GM18951 (cell line): ENCODE measurements at regions not wholly inside any gene's neighbourhood (a gene's known extent, or its start where the extent isn't known, plus 50 kb on each side); places are given as distances from the start of the nearest gene placed in this dataset.
"Not testable (repeated sequence)": the region's sequence is repeated elsewhere in the genome, so short reads cannot be mapped to it uniquely, and the experiment has no call there.

Experiments used
- POLR2A ChIP-seq: IDR thresholded peaks from 4 replicates; pipeline ENCODE4 v1.6.1; 2011; ENCODE audit warnings: mild to moderate bottlenecking; ENCODE audit not compliant: insufficient read length, insufficient read depth; ENCODE audit errors: extremely low read depth
- in situ Hi-C: fragments of 300-500 bp; cut with MboI; formaldehyde crosslinking; loops from one replicate; pipeline ENCODE4 v1.12.0; 2022; ENCODE audit warnings: low sequenced_read_pairs, mixed read lengths, inconsistent platforms; ENCODE audit not compliant: unreplicated experiment

GRCh38 chr18:22731398-22731797 lies 201.7 kb upstream of the RBBP8 start:
- in situ Hi-C loops, result no loop called here
- TF ChIP-seq POLR2A, result no peak

DNA sequence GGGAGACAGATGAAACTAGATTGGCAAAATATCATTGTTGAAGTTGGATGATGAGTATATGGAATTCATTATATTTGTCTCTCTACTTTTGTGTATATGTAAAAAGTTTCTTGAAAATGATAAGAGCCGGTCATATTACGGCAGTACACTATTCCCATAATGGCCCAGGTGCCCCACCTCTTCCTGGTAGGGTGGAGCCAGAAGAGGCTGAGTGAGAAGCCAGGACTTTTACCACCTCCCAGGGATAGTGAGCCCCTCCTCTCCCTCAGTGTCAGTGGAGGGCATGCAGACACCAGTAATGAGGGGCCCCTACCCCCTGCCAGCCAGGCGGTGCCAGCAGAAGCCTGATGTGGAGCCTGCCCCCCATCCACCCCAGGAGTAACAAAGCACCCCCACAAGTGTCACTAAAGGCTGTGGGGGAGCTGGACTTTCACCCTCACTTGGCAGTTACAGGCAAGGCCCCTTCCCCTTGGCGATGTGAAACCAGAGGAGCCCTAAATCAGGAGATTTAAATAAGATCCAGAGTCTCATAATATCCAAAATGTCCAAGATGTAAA lies 198.9 kb upstream of the RBBP8 start:
- TF ChIP-seq POLR2A, result no peak
- in situ Hi-C loops, result no loop called here

DNA sequence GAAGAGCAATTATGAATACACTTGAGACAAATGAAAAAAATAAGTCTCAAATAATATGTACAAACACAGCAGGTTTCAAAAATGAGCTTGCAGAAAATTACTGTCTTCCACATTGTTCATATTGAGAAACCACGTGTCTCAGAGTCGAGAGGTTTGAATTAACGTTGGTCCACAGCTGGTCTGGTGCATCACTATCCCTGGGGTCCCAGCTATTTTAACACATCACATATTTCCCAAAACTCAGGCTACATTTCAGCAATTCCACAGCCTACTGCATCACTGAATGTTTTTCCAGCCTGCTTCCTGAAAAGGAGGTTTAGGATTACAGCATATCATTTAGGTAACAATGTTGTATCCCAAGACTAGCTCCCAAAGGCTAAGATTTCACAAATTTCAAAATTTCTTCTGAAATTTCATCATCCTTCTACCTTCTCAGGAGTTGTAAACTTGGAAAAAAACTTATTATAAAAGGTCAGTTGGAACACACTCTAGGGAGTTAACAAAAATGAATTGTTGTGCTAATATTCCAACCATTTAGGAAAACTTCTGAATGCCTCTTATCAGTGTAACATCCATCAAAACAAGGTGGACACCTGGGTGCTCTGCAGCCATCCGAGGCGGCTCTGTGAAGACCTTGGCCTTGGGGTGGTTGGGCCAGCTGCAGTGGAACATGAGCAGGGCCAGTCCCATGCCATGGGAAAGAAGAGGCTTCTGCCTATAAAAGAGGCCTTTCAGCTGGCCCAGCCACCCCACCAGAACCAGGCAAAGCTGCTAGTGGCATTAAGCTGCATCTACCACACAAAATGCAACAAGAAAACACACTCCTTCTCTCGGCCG lies 198.1 kb upstream of the RBBP8 start:
- in situ Hi-C loops, result no loop called here

GRCh38 chr18:22737054-22737453 lies 196.1 kb upstream of the RBBP8 start:
- in situ Hi-C loops, result no loop called here

More for the DNA sequence above, 198.1 kb upstream of the RBBP8 start:
- TF ChIP-seq POLR2A, result no peak

DNA sequence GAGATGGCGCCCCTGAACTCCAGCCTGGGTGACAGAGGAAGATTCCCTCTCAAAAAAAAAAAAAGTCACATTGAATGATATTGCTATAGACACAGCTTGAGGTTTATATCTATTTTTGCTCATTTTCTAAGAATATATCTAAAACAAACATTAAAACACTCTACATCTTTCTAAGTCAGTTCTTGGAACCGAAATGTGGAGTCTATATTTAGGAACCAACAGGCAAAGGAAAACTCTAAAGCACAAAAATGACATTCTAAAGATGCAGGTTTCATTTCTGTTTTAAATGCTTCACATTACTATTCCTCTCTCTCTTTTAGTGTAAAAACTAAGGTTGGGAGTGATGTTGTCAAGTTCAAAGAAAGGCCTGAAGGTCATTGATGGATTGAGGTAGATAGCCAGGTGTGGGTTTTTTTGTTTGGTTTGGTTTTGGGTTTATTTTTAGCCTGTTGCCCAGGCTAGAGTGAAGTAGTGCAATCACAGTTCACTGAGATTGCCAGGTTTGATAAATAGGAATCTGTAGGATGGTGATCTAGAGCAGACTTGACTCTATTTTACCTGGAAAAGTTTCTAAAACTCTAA lies 194.0 kb upstream of the RBBP8 start:
- in situ Hi-C loops, result no loop called here
- no peak for TF ChIP-seq POLR2A

More at GRCh38 chr18:22737054-22737453, 196.1 kb upstream of the RBBP8 start:
- TF ChIP-seq POLR2A, result no peak

DNA sequence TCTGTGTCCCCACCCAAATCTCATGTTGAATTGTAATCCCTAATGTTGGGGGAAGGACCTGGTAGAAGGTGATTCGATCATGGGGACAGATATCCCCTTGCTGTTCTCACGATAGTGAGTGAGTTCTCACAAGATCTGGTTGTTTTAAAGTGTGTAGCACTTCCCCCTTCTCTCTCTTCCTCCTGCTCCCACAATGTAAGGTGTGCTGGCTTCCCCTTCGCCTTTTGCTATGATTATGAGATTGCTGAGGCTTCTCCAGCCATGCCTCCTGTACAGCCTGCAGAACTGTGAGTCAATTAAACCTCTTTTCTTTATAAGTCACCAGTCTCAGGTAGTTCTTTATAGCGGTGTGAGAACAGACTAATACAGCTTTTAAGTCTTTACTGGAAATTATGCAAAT lies 193.3 kb upstream of the RBBP8 start:
- TF ChIP-seq POLR2A, result no peak
- in situ Hi-C loops, result no loop called here

- in situ Hi-C loops, result no loop called here
- no peak for TF ChIP-seq POLR2A
Measured at GRCh38 chr18:22741318-22741717, 191.8 kb upstream of the RBBP8 start.

- in situ Hi-C loops, result no loop called here
- no peak for TF ChIP-seq POLR2A
Measured at GRCh38 chr18:22742409-22742808, 190.7 kb upstream of the RBBP8 start.

GRCh38 chr18:22745966-22746365 lies 187.2 kb upstream of the RBBP8 start:
- in situ Hi-C loops, result no loop called here
- no peak for TF ChIP-seq POLR2A

DNA sequence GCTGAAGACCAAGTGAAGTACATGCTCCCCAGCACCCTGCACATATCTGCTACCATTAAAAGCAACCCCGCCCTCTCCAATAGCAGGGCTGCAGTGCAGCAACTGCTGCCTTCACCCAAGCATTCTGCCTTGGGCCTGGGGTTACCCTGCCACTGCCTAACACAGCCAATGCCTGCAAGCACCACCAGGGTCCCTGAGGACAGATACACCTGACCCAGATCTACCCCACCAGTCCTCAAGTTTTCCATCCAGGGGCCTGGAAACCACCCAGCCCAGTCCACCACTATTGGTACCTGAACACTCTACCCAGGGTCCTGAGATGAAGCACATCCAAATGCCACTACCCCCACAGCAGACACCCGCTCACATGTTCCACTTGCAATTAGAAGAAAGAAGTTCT lies 181.1 kb upstream of the RBBP8 start:
- TF ChIP-seq POLR2A, result no peak

DNA sequence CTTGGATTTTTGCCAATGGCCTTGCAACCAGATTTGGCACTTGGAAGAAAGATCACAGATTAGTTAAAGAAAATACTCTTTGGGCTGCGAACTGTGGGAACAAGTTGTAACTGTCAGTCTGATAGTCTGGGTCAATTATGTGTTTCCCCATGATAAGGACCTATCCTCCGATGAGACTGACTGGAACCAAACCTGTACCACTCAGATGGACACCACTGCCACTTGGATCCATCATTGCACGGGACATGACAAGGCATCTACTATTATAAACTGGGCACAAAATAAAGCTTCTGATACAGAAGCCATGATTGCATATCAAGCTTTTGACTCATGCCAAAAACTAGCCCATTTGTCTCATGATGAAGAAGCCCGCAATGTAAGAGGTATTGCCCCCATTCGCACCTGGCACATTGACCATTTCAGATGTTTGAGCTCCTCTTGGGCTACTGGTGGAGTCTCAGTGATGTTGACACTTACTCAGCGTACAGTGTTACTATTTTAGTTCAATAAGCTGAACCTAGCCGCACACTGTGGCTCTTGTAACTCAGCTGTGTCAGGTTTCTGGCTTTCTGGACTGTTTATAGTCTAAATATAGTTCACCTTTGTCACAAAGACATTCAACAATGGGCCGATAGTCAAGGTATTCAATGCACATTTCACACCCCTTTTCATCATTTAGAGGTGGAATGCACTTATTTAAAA lies 179.8 kb upstream of the RBBP8 start:
- no peak for TF ChIP-seq POLR2A
- in situ Hi-C loops, result no loop called here

More for the DNA sequence above, 181.1 kb upstream of the RBBP8 start:
- in situ Hi-C loops, result no loop called here

GRCh38 chr18:22764005-22764404 lies 169.1 kb upstream of the RBBP8 start:
- in situ Hi-C loops, result not testable (repeated sequence)

DNA sequence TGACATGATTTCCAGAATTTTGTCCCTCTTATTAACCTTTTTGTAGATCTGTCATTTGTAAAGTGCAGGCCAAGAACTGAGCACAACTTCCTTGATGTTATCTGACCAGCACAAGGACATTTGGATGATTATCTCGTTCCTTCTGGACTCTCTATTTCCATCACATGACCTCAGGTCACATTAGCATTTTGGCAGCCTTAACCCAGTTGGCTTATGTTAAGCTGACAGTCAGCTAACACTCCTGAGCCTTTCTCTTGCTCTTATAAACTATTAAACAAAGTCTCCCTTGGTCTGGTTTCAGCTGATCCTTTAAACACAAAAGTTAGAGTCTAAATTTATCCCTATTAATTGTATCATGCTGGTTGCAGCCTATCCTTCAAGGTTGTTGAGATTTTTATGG lies 167.2 kb upstream of the RBBP8 start:
- no peak for TF ChIP-seq POLR2A
- in situ Hi-C loops, result no loop called here
